PC-9 (cell line): ENCODE measurements at regions not wholly inside any gene's neighbourhood (a gene's known extent, or its start where the extent isn't known, plus 50 kb on each side); places are given as distances from the start of the nearest gene placed in this dataset.

Experiments
- EZH2 ChIP-seq: fragments of 200-600 bp; sonication (generic); IDR thresholded peaks from 2 replicates; pipeline ENCODE4 v1.8.0; 2017; ENCODE audit warnings: antibody characterized with exemption, low read depth
- TF ChIP-seq, protein P1 (sequence below): fragments of 200-600 bp; sonication (generic); conservative IDR thresholded peaks from 2 replicates; pipeline ENCODE4 v1.6.1; 2017; ENCODE audit warnings: mixed run types, antibody characterized with exemption, mild to moderate bottlenecking, moderate library complexity

DNA sequence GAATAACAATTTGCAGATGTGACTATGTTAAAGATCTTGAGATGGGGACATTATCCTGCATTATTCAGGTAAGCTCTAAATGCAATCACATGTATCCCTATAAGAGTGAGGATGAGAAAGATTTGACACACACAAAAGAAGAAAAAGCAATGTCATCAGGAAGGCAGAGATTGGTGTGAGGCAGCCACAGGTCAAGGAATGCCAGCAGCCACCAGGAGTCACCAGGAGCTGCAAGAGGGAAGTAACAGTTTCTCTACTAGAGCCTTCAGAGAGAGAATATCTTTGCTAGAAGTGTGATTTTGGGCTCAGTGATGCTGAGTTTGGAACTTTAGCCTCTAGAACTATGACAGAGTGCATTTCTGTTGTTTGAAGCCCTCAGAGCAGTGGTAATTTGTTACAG, 700.3 kb upstream of the SEMA3D start:
- TF ChIP-seq, protein P1, sequence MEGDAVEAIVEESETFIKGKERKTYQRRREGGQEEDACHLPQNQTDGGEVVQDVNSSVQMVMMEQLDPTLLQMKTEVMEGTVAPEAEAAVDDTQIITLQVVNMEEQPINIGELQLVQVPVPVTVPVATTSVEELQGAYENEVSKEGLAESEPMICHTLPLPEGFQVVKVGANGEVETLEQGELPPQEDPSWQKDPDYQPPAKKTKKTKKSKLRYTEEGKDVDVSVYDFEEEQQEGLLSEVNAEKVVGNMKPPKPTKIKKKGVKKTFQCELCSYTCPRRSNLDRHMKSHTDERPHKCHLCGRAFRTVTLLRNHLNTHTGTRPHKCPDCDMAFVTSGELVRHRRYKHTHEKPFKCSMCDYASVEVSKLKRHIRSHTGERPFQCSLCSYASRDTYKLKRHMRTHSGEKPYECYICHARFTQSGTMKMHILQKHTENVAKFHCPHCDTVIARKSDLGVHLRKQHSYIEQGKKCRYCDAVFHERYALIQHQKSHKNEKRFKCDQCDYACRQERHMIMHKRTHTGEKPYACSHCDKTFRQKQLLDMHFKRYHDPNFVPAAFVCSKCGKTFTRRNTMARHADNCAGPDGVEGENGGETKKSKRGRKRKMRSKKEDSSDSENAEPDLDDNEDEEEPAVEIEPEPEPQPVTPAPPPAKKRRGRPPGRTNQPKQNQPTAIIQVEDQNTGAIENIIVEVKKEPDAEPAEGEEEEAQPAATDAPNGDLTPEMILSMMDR, result no peak
- no peak for TF ChIP-seq EZH2
